ENCODE measurements at regions not wholly inside any gene's neighbourhood (a gene's known extent, or its start where the extent isn't known, plus 50 kb on each side); places are given as distances from the start of the nearest gene placed in this dataset.

DNA sequence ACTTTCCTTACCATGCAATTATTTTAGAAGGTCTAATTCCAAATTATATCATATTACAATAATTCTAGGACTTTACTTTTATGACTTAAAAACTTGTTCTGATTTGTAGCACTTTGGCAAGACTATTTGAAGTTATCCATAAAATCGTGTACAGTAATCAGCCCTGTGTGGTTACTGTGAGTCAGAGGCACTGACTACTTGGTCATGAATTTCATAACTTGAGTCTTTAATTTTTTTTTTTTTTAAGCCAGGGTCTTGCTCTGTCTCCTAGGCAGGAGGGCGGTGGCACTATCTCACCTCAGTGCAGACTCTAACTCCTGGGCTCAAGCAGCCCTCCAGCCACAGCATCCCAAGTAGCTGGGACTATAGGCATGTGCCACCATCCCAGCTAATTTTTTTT lies 1319.2 kb upstream of the SLC10A2 start:
- H3K9ac ChIP-seq (ENCODE audit: extremely low read depth, low read length, poor library complexity, severe bottlenecking): no peak overlapping the region
- H3K27me3 ChIP-seq (ENCODE audit: control insufficient read depth, insufficient read depth, low read length, poor library complexity, severe bottlenecking): no peaks in the 10 kb centered on the region
- H3K4me1 ChIP-seq (ENCODE audit: control insufficient read depth, insufficient read depth, low read length): no peaks in the 10 kb centered on the region
- peaks cover 28% of the 10 kb centered on the region for H3K9me3 Mint-ChIP-seq
- DNase-seq: no peak
- 95 to 100% methylated on average over 2 of the region's 2 CpGs for whole genome bisulfite sequencing, 2 experiments (ENCODE audit: insufficient coverage in 1 of 2, insufficient read length in 1 of 2)
- H3K27ac Mint-ChIP-seq: no peak overlapping the region
- H3K4me3 Mint-ChIP-seq: no peak overlapping the region
- peaks cover 8% of the 10 kb centered on the region for H3K36me3 Mint-ChIP-seq (ENCODE audit: low read depth)
- no peaks in the 10 kb centered on the region for H3K27me3 Mint-ChIP-seq (ENCODE audit: insufficient read depth)
- no peak overlapping the region for H3K4me3 ChIP-seq (ENCODE audit: low read length)
- no peak overlapping the region for H3K27ac ChIP-seq (ENCODE audit: low read depth, low read length)
- H3K4me1 Mint-ChIP-seq: no peaks in the 10 kb centered on the region
- peaks cover 38% of the 10 kb centered on the region for H3K9me3 ChIP-seq (ENCODE audit: control insufficient read depth, low read length)
- no peaks in the 10 kb centered on the region for H3K36me3 ChIP-seq (ENCODE audit: control insufficient read depth, insufficient read depth, low read length)
- TF ChIP-seq, protein P1, sequence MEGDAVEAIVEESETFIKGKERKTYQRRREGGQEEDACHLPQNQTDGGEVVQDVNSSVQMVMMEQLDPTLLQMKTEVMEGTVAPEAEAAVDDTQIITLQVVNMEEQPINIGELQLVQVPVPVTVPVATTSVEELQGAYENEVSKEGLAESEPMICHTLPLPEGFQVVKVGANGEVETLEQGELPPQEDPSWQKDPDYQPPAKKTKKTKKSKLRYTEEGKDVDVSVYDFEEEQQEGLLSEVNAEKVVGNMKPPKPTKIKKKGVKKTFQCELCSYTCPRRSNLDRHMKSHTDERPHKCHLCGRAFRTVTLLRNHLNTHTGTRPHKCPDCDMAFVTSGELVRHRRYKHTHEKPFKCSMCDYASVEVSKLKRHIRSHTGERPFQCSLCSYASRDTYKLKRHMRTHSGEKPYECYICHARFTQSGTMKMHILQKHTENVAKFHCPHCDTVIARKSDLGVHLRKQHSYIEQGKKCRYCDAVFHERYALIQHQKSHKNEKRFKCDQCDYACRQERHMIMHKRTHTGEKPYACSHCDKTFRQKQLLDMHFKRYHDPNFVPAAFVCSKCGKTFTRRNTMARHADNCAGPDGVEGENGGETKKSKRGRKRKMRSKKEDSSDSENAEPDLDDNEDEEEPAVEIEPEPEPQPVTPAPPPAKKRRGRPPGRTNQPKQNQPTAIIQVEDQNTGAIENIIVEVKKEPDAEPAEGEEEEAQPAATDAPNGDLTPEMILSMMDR (conservative IDR thresholded peaks at IDR 0.05): no peak

DNA sequence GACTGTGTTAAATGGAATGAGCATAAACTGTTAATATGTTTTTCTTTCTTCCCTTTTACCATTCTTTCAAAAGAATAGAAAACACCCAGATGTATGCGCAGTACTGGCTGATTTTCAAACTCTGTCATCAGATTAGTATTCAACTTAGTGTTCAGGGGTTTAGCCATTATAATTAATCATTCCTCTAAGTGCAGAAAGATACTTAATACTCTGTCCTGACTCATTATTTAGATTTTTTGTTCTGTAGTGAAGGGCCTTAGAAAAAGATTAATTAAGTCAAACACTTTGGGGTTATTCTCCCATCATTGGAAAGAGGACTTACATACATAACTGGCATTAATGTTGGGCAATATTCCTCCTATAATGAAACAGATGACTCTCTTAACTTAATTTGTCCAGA lies 1316.7 kb upstream of the SLC10A2 start:
- H3K4me3 Mint-ChIP-seq: no peak overlapping the region
- TF ChIP-seq, protein P1 (conservative IDR thresholded peaks at IDR 0.05): no peak
- H3K9me3 Mint-ChIP-seq: peaks cover 13% of the 10 kb centered on the region
- Histone ChIP-seq H3K27me3 (ENCODE audit: control insufficient read depth, insufficient read depth, low read length, poor library complexity, severe bottlenecking) (no peaks in the 10 kb centered on the region), H3K36me3 (ENCODE audit: control insufficient read depth, insufficient read depth, low read length) (no peaks in the 10 kb centered on the region), H3K4me3 (ENCODE audit: low read length) (no peak overlapping the region), H3K4me1 (ENCODE audit: control insufficient read depth, insufficient read depth, low read length) (no peaks in the 10 kb centered on the region), H3K9me3 (ENCODE audit: control insufficient read depth, low read length) (peaks cover 16% of the 10 kb centered on the region), H3K27ac (ENCODE audit: low read depth, low read length) (no peak overlapping the region), H3K9ac (ENCODE audit: extremely low read depth, low read length, poor library complexity, severe bottlenecking) (no peak overlapping the region)
- peaks cover 3% of the 10 kb centered on the region for H3K36me3 Mint-ChIP-seq (ENCODE audit: low read depth)
- H3K4me1 Mint-ChIP-seq: no peaks in the 10 kb centered on the region
- no peak for DNase-seq
- WGBS, 2 experiments (ENCODE audit: insufficient coverage in 1 of 2, insufficient read length in 1 of 2): 100% methylated on average over 1 of the region's 1 CpG
- H3K27me3 Mint-ChIP-seq (ENCODE audit: insufficient read depth): no peaks in the 10 kb centered on the region
- H3K27ac Mint-ChIP-seq: no peak overlapping the region

DNA sequence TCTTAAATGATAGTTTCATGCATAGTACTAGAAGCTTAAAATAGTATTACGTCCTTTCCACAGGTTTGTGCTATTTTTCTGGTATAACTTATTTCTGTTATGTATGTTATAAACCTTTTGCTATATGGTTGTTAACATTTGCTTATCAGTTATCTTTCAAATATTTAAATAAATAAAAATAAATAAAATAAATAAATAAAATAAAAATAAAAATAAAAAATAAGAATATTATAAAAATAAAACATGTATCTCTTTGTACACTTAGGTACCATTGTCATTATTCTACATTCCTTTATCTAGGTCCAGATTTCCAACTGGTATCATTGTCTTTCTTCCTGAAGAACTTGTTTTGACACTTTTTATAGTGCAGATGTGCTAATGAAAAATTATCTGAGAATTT lies 1310.4 kb upstream of the SLC10A2 start:
- 100% methylated on average over 1 of the region's 1 CpG; no CpG with 5 or more reads in 1 of the 2 experiments for WGBS, 2 experiments (ENCODE audit: insufficient coverage in 1 of 2, insufficient read length in 1 of 2)
- TF ChIP-seq, protein P1 (conservative IDR thresholded peaks at IDR 0.05): no peak
- Mint-ChIP-seq H3K27me3 (ENCODE audit: insufficient read depth) (no peaks in the 10 kb centered on the region), H3K9me3 (peaks cover 4% of the 10 kb centered on the region), H3K4me3 (no peak overlapping the region), H3K27ac (no peak overlapping the region), H3K4me1 (no peaks in the 10 kb centered on the region), H3K36me3 (ENCODE audit: low read depth) (no peaks in the 10 kb centered on the region)
- Histone ChIP-seq H3K27me3 (ENCODE audit: control insufficient read depth, insufficient read depth, low read length, poor library complexity, severe bottlenecking) (no peaks in the 10 kb centered on the region), H3K9ac (ENCODE audit: extremely low read depth, low read length, poor library complexity, severe bottlenecking) (no peak overlapping the region), H3K4me3 (ENCODE audit: low read length) (no peak overlapping the region), H3K27ac (ENCODE audit: low read depth, low read length) (no peak overlapping the region), H3K4me1 (ENCODE audit: control insufficient read depth, insufficient read depth, low read length) (no peaks in the 10 kb centered on the region), H3K36me3 (ENCODE audit: control insufficient read depth, insufficient read depth, low read length) (no peaks in the 10 kb centered on the region), H3K9me3 (ENCODE audit: control insufficient read depth, low read length) (no peaks in the 10 kb centered on the region)
- DNase-seq: no peak

Measured in endodermal cell (in vitro differentiated cells).